H1 (cell line): ENCODE measurements at regions not wholly inside any gene's neighbourhood (a gene's known extent, or its start where the extent isn't known, plus 50 kb on each side); places are given as distances from the start of the nearest gene placed in this dataset.

Experiments used
- CTCF ChIP-seq, 3 experiments: IDR thresholded peaks; 1 replicate in 2 of 3; 2 replicates in 1 of 3; pipeline versions ENCODE4 v1.5.1 to v1.6.1; 2011; ENCODE audit warnings: low read length in 3 of 3, mild to moderate bottlenecking in 3 of 3, inconsistent platforms in 2 of 3, low read depth in 1 of 3, moderate library complexity in 1 of 3; ENCODE audit not compliant: insufficient read depth in 1 of 3; ENCODE audit errors: control extremely low read depth in 1 of 3

DNA sequence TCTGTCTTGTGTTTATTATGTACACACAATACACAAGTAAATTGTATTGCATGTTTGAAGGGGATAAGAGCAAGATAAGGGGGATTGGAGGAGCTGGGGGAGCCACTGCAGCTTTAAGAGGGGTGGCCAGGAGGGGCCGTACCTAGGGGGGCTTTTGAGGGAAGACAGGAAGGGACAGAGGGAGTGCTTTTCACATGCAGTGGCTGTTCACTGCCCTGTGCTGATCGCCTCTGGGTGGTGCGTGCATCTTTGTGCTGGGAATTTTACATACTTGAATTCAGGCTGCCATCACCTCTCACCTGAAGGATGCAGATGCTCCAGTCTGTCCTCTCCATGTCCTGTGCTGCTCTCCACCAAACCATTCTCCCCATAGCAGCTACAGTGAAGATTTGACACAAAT, 179.5 kb downstream of the PTPRU start (continued):
- TF ChIP-seq CTCF (IDR thresholded peaks at IDR 0.05; ENCODE audit: control extremely low read depth in 1 of 3, insufficient read depth in 1 of 3, low read depth in 1 of 3, low read length in 3 of 3) = no peak
